SK-N-SH (cell line): ENCODE measurements at regions not wholly inside any gene's neighbourhood (a gene's known extent, or its start where the extent isn't known, plus 50 kb on each side); places are given as distances from the start of the nearest gene placed in this dataset.
A peak's percentile ranks its signal among the peaks of the same experiment; 100 is the strongest.

Experiments used
- CTCF ChIA-PET: fragments of 300-600, 350-600 bp; formaldehyde crosslinking; extraction: SDS; loops from one replicate; lab custom pipeline; 2021; lab: Yijun Ruan, JAX
- POLR2A ChIA-PET: fragments of 350-600 bp; sonication (Branson Sonifier 250); formaldehyde crosslinking; extraction: SDS; loops from one replicate; lab custom pipeline; 2020; ENCODE audit warnings: antibody characterized with exemption, inconsistent platforms; lab: Yijun Ruan, JAX
- DNase-seq: peaks from one replicate; pipeline ENCODE4 v3.0.0; 2012
- H2AFZ ChIP-seq: fragments of 200-600 bp; sonication (generic); 2 replicates; pipeline ENCODE4 v1.8.1; 2016; ENCODE audit warnings: antibody characterized with exemption, mild to moderate bottlenecking, low read depth
- H3F3A ChIP-seq: fragments of 200-600 bp; sonication (generic); replicated peaks from 2 replicates; pipeline ENCODE3; 2016; ENCODE audit warnings: antibody characterized with exemption, mild to moderate bottlenecking; ENCODE audit not compliant: insufficient read depth
- H3K27ac ChIP-seq, 2 experiments: fragments of 200-500 bp in 1 of 2; fragments of 200-600 bp in 1 of 2; sonication (Bioruptor generic) in 1 of 2; sonication (generic), shearing (Covaris generic) in 1 of 2; 2 replicates each; pipeline versions ENCODE4 v1.5.1 to v1.6.1; 2014 to 2016; ENCODE audit warnings: low read depth in 2 of 2, inconsistent platforms in 1 of 2, low read length in 1 of 2, mild to moderate bottlenecking in 1 of 2, mixed read lengths in 1 of 2
- H3K27me3 ChIP-seq: fragments of 200-600 bp; sonication (generic), shearing (Covaris generic); 2 replicates; pipeline ENCODE4 v1.6.1; 2016; ENCODE audit warnings: mixed run types; ENCODE audit not compliant: insufficient read depth
- H3K36me3 ChIP-seq, 2 experiments: fragments of 200-500 bp in 1 of 2; fragments of 200-600 bp in 1 of 2; sonication (Bioruptor generic) in 1 of 2; sonication (generic) in 1 of 2; replicated peaks in 1 of 2; 2 replicates each; pipeline versions ENCODE3 to v1.5.1; 2014 to 2016; ENCODE audit warnings: low read length in 1 of 2, mild to moderate bottlenecking in 1 of 2; ENCODE audit not compliant: insufficient read depth in 2 of 2, control insufficient read depth in 1 of 2
- H3K4me1 ChIP-seq, 2 experiments: fragments of 200-500 bp in 1 of 2; fragments of 200-600 bp in 1 of 2; sonication (Bioruptor generic) in 1 of 2; sonication (generic), shearing (Covaris generic) in 1 of 2; 2 replicates each; pipeline versions ENCODE4 v1.5.1 to v1.6.1; 2014 to 2016; ENCODE audit warnings: low read depth in 1 of 2, low read length in 1 of 2, mixed run types in 1 of 2; ENCODE audit not compliant: insufficient read depth in 2 of 2, control insufficient read depth in 1 of 2
- H3K4me2 ChIP-seq: fragments of 200-600 bp; sonication (generic), shearing (Covaris generic); 2 replicates; pipeline ENCODE4 v1.6.1; 2017; ENCODE audit warnings: mixed run types
- H3K4me3 ChIP-seq, 2 experiments: fragments of 200-500 bp in 1 of 2; fragments of 200-600 bp in 1 of 2; sonication (Bioruptor generic) in 1 of 2; sonication (generic), shearing (Covaris generic) in 1 of 2; 2 replicates each; pipeline versions ENCODE4 v1.5.1 to v1.8.1; 2014 to 2016; ENCODE audit warnings: low read depth in 2 of 2, inconsistent platforms in 1 of 2, low read length in 1 of 2, mild to moderate bottlenecking in 1 of 2, mixed read lengths in 1 of 2, moderate library complexity in 1 of 2
- H3K79me2 ChIP-seq: fragments of 200-600 bp; sonication (generic); 2 replicates; pipeline ENCODE4 v1.8.1; 2017; ENCODE audit warnings: mild to moderate bottlenecking; ENCODE audit not compliant: insufficient read depth
- H3K9ac ChIP-seq: fragments of 200-600 bp; sonication (generic); 2 replicates; pipeline ENCODE4 v1.6.1; 2017; ENCODE audit warnings: mixed run types
- H3K9me2 ChIP-seq: fragments of 200-600 bp; sonication (generic); 2 replicates; pipeline ENCODE4 v1.6.1; 2017; ENCODE audit warnings: mixed run types
- H3K9me3 ChIP-seq: fragments of 200-600 bp; sonication (generic); 2 replicates; pipeline ENCODE4 v1.6.1; 2017; ENCODE audit warnings: mixed run types, mild to moderate bottlenecking, moderate library complexity
- H4K20me1 ChIP-seq: fragments of 200-600 bp; sonication (generic); 2 replicates; pipeline ENCODE4 v1.6.1; 2017; ENCODE audit warnings: mild to moderate bottlenecking, mixed run types; ENCODE audit not compliant: insufficient read depth
- CHD2 ChIP-seq: fragments of 150-350 bp; IDR thresholded peaks from 2 replicates; pipeline ENCODE4 v1.6.1; 2018; ENCODE audit warnings: low read length; ENCODE audit not compliant: partially characterized antibody
- ELF1 ChIP-seq: IDR thresholded peaks from 2 replicates; pipeline ENCODE4 v1.4.0; 2012
- EZH2phosphoT487 ChIP-seq: fragments of 200-600 bp; sonication (generic); IDR thresholded peaks from 2 replicates; pipeline ENCODE4 v1.6.1; 2017; ENCODE audit warnings: low read depth, mixed run types, mild to moderate bottlenecking, antibody characterized with exemption, moderate library complexity, borderline replicate concordance
- FOXM1 ChIP-seq: IDR thresholded peaks from 2 replicates; pipeline ENCODE4 v1.4.0; 2012; ENCODE audit warnings: low read depth, mild to moderate bottlenecking
- GATA2 ChIP-seq: sonication (generic); formaldehyde crosslinking; IDR thresholded peaks from 2 replicates; pipeline ENCODE4 v1.5.0; 2020; ENCODE audit warnings: mild to moderate bottlenecking, missing genetic modification reagents
- JUND ChIP-seq: IDR thresholded peaks from 2 replicates; pipeline ENCODE4 v1.4.0; 2012
- MEF2A ChIP-seq: IDR thresholded peaks from 2 replicates; pipeline ENCODE4 v1.4.0; 2012; ENCODE audit warnings: low read depth, borderline replicate concordance
- MXI1 ChIP-seq: IDR thresholded peaks from 2 replicates; pipeline ENCODE4 v1.6.1; 2012; ENCODE audit warnings: mild to moderate bottlenecking, low read depth, low read length, improper control_type of control experiment
- NFIC ChIP-seq: IDR thresholded peaks from 2 replicates; pipeline ENCODE4 v1.4.0; 2012; ENCODE audit warnings: borderline replicate concordance
- NRF1 ChIP-seq: IDR thresholded peaks from 2 replicates; pipeline ENCODE4 v1.6.1; 2012; ENCODE audit warnings: low read depth, mild to moderate bottlenecking, low read length
- RAD21 ChIP-seq: IDR thresholded peaks from 2 replicates; pipeline ENCODE4 v1.6.1; 2012; ENCODE audit warnings: mild to moderate bottlenecking, low read length
- SIN3A ChIP-seq: IDR thresholded peaks from 2 replicates; pipeline ENCODE4 v1.6.1; 2012; ENCODE audit warnings: low read depth, mild to moderate bottlenecking, low read length, moderate library complexity, borderline replicate concordance
- SMC3 ChIP-seq: IDR thresholded peaks from 2 replicates; pipeline ENCODE4 v1.6.1; 2012; ENCODE audit warnings: low read depth, low read length, improper control_type of control experiment
- TAF1 ChIP-seq: IDR thresholded peaks from 2 replicates; pipeline ENCODE4 v1.6.1; 2012; ENCODE audit warnings: low read depth, mild to moderate bottlenecking, low read length, moderate library complexity, borderline replicate concordance
- YY1 ChIP-seq: IDR thresholded peaks from 2 replicates; pipeline ENCODE4 v1.4.0; 2012; ENCODE audit warnings: low read depth, mild to moderate bottlenecking
- WGBS: methylation state at CpG from one replicate; pipeline ENCODE4 v1.1.6; 2017; ENCODE audit warnings: low lambda C conversion rate; 5-methylcytosine and 5-hydroxymethylcytosine counted together
- TF ChIP-seq, protein P1 (sequence below): fragments of 200-600 bp; sonication (generic); IDR thresholded peaks from 2 replicates; pipeline ENCODE4 v1.6.1; 2017; ENCODE audit warnings: antibody characterized with exemption, mild to moderate bottlenecking, moderate library complexity
- TF ChIP-seq, protein P2 (sequence below): IDR thresholded peaks from 2 replicates; pipeline ENCODE4; 2012
- TF ChIP-seq, protein P3 (sequence below): fragments of 150-350 bp; IDR thresholded peaks from 2 replicates; pipeline ENCODE4 v1.6.1; 2016; ENCODE audit warnings: mild to moderate bottlenecking, low read depth, low read length

DNA sequence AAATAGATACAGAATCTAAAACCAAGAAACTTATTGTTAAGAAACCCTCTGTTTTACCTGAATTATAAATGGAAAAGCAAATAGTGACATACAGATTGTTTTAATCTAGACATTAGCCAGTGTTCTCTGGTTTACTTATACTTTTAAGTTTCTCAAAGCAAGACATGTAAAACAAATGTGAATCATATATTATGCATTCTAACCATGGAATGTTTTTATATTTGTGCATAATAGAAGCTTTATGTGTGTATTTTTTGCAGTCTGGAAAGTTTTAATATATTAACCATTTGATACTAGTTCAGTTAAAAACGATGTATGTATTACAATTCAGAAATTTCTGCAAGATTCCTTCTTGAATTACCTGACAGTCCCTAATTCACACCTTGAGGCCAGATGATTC is 150.6 kb upstream of the TMEM72 start:
- WGBS: 0% methylated on average over 1 of the region's 1 CpG
- peaks cover 29% of the 10 kb centered on the region for H3F3A ChIP-seq
- H3K9me3 ChIP-seq: no peaks in the 10 kb centered on the region
- no peak for DNase-seq
- TF ChIP-seq MXI1 (no peak), GATA2 (CRISPR knock-in tag) (no peak), FOXM1 (no peak), ELF1 (no peak), YY1 (no peak), TAF1 (no peak), EZH2phosphoT487 (no peak), NRF1 (no peak), SIN3A (no peak), JUND (no peak), MEF2A (no peak), CHD2 (no peak), RAD21 (no peak)
- TF ChIP-seq, protein P1, sequence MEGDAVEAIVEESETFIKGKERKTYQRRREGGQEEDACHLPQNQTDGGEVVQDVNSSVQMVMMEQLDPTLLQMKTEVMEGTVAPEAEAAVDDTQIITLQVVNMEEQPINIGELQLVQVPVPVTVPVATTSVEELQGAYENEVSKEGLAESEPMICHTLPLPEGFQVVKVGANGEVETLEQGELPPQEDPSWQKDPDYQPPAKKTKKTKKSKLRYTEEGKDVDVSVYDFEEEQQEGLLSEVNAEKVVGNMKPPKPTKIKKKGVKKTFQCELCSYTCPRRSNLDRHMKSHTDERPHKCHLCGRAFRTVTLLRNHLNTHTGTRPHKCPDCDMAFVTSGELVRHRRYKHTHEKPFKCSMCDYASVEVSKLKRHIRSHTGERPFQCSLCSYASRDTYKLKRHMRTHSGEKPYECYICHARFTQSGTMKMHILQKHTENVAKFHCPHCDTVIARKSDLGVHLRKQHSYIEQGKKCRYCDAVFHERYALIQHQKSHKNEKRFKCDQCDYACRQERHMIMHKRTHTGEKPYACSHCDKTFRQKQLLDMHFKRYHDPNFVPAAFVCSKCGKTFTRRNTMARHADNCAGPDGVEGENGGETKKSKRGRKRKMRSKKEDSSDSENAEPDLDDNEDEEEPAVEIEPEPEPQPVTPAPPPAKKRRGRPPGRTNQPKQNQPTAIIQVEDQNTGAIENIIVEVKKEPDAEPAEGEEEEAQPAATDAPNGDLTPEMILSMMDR: no peak
- TF ChIP-seq, protein P2, sequence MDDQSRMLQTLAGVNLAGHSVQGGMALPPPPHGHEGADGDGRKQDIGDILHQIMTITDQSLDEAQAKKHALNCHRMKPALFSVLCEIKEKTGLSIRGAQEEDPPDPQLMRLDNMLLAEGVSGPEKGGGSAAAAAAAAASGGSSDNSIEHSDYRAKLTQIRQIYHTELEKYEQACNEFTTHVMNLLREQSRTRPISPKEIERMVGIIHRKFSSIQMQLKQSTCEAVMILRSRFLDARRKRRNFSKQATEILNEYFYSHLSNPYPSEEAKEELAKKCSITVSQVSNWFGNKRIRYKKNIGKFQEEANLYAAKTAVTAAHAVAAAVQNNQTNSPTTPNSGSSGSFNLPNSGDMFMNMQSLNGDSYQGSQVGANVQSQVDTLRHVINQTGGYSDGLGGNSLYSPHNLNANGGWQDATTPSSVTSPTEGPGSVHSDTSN: no peak
- no peaks in the 10 kb centered on the region for H3K9me2 ChIP-seq
- H2AFZ ChIP-seq: no peak overlapping the region
- H4K20me1 ChIP-seq: no peaks in the 10 kb centered on the region
- ChIA-PET POLR2A (no interaction called here), CTCF (no interaction called here)
- no peak overlapping the region for H3K9ac ChIP-seq
- H3K27me3 ChIP-seq: no peaks in the 10 kb centered on the region; the same call in 1 of the 2 replicates
- H3K36me3 ChIP-seq: no peaks in the 10 kb centered on the region
- no peak overlapping the region for H3K4me3 ChIP-seq
- no peaks in the 10 kb centered on the region for H3K79me2 ChIP-seq
- H3K4me2 ChIP-seq: peak overlapping the region; percentile 38; the same call in 1 of the 2 replicates
- peak overlapping the region in 1 of 2 experiments; percentile 92; a peak in 2 of 4 replicates for H3K27ac ChIP-seq
- H3K4me1 ChIP-seq: peaks cover 0 to 6% of the 10 kb centered on the region in 2 experiments; a peak in 1 of 4 replicates

DNA sequence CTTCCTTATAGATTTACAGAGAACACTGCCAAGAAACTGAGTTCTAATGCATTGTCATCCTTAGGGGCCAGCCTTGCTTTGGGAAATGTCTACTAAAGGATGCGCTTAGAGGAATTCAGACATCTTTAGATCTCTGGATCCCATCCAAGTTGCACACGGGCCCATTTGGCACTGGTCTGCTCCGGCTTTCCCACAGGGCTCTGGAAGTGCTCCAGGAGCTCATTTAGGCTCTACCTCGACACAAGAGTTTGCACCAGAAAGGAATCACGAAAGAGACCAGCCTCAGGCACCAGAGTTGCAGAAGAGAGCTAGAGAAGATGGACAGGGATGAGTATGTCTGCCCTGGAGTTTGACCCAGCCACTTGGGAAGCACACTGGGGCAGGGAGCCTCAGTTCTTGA is 150.1 kb upstream of the TMEM72 start:
- H3K4me1 ChIP-seq: peaks cover 0 to under 1% of the 10 kb centered on the region in 2 experiments; a peak in 1 of 4 replicates
- H3K27me3 ChIP-seq: no peaks in the 10 kb centered on the region; the same call in 1 of the 2 replicates
- POLR2A ChIA-PET: no interaction called here
- 3% methylated on average over 5 of the region's 5 CpGs for WGBS
- no peaks in the 10 kb centered on the region for H4K20me1 ChIP-seq
- no peak overlapping the region for H3K9ac ChIP-seq
- no peaks in the 10 kb centered on the region for H3K79me2 ChIP-seq
- CTCF ChIA-PET: no interaction called here
- no peaks in the 10 kb centered on the region for H3K9me2 ChIP-seq
- peak overlapping the region in 1 of 2 experiments; percentile 92; a peak in 2 of 4 replicates for H3K27ac ChIP-seq
- no peaks in the 10 kb centered on the region for H3K9me3 ChIP-seq
- no peak overlapping the region for H2AFZ ChIP-seq
- H3K36me3 ChIP-seq: no peaks in the 10 kb centered on the region
- H3F3A ChIP-seq: peaks cover 26% of the 10 kb centered on the region
- no peak for DNase-seq
- H3K4me2 ChIP-seq: peak overlapping the region; percentile 38; the same call in 1 of the 2 replicates
- H3K4me3 ChIP-seq: no peak overlapping the region
- TF ChIP-seq, protein P1: no peak
- TF ChIP-seq CHD2 (no peak), NFIC (no peak; the same call in 1 of the 2 replicates), SIN3A (no peak), SMC3 (no peak), TAF1 (no peak), RAD21 (no peak), MEF2A (no peak)
- TF ChIP-seq, protein P3, sequence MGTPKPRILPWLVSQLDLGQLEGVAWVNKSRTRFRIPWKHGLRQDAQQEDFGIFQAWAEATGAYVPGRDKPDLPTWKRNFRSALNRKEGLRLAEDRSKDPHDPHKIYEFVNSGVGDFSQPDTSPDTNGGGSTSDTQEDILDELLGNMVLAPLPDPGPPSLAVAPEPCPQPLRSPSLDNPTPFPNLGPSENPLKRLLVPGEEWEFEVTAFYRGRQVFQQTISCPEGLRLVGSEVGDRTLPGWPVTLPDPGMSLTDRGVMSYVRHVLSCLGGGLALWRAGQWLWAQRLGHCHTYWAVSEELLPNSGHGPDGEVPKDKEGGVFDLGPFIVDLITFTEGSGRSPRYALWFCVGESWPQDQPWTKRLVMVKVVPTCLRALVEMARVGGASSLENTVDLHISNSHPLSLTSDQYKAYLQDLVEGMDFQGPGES: no peak
- TF ChIP-seq, protein P2: no peak
